Amniotic stem cell (primary cell): ENCODE measurements at regions not wholly inside any gene's neighbourhood (a gene's known extent, or its start where the extent isn't known, plus 50 kb on each side); places are given as distances from the start of the nearest gene placed in this dataset.
"Not testable (repeated sequence)": the region's sequence is repeated elsewhere in the genome, so short reads cannot be mapped to it uniquely, and the experiment has no call there.

Source experiments
- DNase-seq: peaks from one replicate; lab custom pipeline; 2025; lab: John Stamatoyannopoulos, UW

GRCh38 chr2:217366966-217367365, 507.1 kb upstream of the TNP1 start:
- no peak for DNase-seq

DNA sequence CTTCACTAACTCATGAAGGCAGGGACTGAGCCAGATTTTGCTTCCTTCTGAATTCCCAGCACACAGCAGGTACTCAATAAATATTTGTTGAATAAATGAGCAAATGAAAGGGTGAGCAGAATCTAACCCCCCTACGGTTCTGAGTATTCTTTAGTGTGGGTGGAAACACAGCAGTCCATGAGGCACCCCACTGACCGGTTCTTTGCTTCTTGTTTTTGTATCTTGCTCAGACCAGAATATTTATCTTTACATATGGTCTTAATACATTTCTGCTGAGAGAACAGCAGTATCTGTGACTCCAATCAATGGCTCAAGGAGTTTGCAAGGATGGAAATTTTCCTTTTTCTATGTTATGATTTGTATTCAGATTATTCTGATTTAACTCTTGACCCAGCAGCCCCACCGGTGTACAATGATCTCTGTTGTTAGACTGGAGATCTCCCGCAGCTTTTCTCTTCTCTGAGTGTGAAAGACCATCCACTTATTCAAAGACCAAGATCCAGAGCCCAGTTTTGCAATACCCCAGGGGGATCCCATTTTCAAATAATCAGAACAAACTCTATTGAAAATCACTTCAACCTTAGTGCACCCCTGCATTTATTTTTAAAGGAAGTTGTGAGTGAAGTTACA, 506.5 kb upstream of the TNP1 start:
- DNase-seq: no peak

- no peak for DNase-seq
These were observed 505.8 kb upstream of the TNP1 start for GRCh38 chr2:217365656-217366055.

DNA sequence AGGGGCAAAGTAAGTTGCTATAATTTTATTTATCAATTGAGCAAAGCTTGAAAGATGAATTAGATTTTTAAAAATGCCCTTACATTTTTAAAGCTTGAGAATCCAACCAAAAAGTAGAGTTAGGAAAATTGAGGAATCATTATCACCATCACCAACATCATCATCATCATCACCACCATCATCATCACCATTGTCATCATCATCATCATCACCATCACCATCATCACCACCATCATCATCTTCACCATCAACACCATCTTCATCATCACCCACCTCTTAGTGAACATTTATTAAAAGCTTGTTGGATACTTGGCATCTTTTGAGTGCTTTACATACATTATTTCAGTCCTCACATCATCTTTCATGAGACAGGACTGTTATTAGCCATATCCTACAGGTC, 504.4 kb upstream of the TNP1 start:
- DNase-seq: no peak

GRCh38 chr2:217363470-217363869, 503.6 kb upstream of the TNP1 start:
- no peak for DNase-seq

DNA sequence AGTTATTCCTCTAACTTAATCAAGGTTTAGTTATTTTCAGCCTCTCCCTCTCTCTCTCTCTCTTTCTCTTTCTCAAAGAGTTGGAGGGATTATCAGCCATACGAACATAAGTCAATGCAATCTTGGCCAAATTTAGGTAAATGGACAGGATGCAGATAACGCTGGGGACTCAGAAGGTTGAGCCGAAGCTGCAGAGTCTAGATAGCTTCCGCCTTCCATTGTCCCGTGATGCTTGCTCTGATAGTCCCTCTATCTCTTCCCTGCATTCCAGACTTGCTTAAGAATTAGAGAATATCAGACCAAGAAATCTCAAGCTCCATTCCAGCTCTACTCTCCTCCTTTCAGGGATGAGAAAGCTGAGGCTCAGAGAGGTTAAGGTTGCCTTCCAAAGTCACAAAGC, 502.8 kb upstream of the TNP1 start:
- no peak for DNase-seq

GRCh38 chr2:217362286-217362685, 502.4 kb upstream of the TNP1 start:
- no peak for DNase-seq

GRCh38 chr2:217361483-217361880, 501.6 kb upstream of the TNP1 start:
- no peak for DNase-seq

- DNase-seq: no peak
These were observed 501.1 kb upstream of the TNP1 start for GRCh38 chr2:217360781-217361482.

- DNase-seq: no peak
These were observed 500.2 kb upstream of the TNP1 start for GRCh38 chr2:217360111-217360510.

DNA sequence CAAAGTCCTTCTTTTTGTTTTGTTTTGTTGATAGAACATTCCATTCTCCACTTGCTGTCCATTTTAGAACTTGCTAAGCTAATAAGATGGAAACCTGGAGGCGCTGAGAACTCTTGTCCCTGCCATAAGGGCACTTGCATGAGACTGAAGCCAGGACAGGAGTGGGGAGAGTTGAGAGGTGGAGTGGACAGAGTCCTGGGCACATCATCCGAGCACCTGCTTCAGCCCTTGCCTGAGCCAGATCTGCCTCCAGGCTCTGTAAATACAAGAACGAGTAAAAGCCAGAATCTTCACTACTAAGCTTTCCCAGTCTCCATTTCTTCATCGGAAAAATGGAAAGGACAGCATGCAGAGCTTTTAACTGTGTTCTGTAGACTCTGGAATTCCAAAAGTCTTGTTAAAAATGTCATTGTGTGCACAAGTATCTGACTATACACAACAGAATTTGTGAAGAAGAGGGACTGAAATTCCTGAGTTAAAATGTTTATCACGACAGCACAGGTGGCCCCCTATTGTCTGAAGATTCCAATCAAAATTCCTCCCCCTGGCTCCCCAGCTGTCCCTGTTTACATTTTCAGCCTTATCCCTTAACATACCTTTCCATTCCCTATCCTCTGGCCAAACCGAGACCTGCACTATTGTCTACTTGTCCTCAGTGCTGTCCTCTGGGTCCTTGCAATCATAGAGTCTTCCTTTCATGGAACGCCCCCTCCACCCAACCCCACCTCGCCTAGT, 498.2 kb upstream of the TNP1 start:
- DNase-seq: no peak

GRCh38 chr2:217356781-217357180, 496.9 kb upstream of the TNP1 start:
- no peak for DNase-seq

GRCh38 chr2:217356142-217356541, 496.3 kb upstream of the TNP1 start:
- DNase-seq: no peak

DNA sequence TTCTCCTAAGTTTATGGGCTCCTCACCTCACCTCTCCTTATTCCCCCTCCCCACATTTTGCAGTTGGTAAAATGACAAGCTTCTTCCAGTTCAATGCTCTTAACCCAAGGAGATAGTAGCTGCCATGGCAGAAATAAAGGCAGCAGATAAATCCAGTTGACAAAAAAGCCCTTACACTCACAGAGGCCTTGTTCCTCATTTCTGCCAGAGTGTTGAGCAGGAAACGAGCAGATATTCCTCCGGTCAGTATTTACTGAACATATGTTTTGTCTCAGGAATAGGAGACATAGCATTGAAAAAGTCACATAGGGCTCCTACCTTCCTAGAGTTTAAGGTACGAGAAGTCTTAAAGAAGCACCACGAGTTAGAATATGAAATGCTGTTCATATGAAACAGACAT, 493.7 kb upstream of the TNP1 start:
- DNase-seq: no peak

DNA sequence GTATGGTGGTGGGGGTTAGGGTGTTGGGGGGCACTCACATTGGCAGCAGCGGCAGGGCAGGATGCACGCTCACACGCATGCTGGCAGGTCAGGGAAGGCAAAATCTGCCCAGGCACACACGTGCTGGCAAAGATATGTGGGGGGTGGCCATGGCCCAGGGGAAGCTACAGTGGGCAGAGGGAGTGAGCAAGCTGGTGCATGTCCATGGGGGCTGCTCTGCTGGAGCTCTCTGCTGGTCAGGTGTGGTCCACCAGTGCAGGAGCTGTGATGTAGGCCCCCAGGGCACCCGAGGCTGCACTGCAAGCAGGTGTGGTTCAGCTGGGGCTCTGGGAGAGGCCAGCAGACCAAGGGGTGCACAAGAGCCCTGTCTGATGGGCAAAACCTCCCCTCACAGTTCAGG, 491.5 kb upstream of the TNP1 start:
- no peak for DNase-seq

DNA sequence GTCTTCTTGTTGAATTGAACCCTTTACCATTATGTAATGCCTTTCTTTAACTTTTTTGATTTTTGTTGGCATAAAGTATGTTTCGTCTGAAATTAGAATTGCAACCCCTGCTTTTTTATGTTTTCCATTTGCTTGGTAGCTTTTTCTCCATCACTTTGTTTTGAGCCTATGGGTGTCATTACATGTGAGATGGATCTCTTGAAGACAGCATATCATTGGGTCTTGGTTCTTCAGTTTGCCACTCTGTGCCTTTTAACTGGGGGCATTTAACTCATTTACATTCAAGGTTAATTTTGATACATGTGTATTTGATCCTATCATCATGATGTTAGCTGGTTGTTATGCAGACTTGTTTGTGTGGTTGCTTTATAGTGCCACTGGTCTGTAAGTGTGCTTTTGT, 489.4 kb upstream of the TNP1 start:
- no peak for DNase-seq

GRCh38 chr2:217347630-217348029, 487.8 kb upstream of the TNP1 start:
- not testable (repeated sequence) for DNase-seq

- not testable (repeated sequence) for DNase-seq
These were observed 486.2 kb upstream of the TNP1 start for GRCh38 chr2:217346043-217346442.

GRCh38 chr2:217340899-217341298, 481.0 kb upstream of the TNP1 start:
- no peak for DNase-seq

DNA sequence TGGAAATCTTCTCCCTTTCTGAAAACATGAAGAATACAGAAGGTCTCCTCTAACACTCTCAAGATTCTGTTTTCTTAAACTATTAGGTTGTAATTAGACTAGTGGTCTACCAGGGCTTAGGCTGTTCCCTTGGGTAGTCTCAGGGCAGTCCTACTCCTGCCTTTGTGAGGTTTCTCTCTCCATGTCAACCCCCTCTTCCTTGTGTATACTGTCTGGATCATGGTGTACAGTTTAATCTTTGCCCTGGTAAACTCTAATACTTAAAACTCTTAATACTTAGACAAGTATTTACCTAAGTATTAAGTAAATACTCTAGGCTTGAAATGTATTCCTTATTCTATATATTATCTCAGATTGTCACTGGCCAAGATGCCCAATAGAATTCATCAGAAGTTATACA, 480.3 kb upstream of the TNP1 start:
- no peak for DNase-seq

- no peak for DNase-seq
These were observed 479.9 kb upstream of the TNP1 start for GRCh38 chr2:217339753-217340152.

GRCh38 chr2:217338306-217338916, 478.5 kb upstream of the TNP1 start:
- peak; percentile 30 for DNase-seq

GRCh38 chr2:217337771-217338170, 477.9 kb upstream of the TNP1 start:
- no peak for DNase-seq
